ENCODE measurements at regions not wholly inside any gene's neighbourhood (a gene's known extent, or its start where the extent isn't known, plus 50 kb on each side); places are given as distances from the start of the nearest gene placed in this dataset.

DNA sequence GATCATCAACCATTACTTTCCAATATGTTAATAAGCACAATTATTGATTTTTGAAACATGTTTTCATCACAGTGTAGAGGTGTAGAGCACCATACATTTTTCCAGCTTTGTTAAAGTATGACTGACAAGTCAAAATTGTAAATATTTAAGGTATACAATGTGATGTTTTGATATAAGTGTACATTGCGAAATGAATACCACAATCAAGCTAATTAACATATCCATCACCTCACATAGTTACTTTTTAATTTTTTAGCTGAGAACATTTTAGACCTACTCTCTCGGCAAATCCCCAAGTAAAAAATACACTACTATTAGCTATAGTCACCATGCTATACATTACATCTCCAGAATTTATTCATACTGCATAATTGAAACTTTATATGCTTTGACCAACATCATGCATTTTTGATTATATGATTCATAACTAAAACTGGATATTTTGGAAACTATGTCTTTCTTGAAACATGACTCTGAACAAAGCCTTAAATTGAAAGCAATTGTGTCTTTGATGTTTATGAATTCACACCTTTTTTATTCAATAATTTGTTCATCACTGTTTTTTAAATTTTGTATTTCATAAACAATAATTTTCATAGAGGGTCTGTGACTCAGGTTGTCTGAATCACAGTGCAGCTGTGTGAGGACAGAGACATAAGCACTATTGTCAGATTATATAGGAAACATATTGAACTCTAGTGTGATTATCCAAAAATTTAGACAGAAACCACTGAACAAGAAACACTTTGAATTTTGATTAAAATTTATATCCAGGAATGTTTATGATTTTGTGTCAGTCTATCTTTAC lies 486.1 kb downstream of the SEMA3D start:
- H3K9me3 ChIP-seq (ENCODE audit: low read depth) = no peaks in the 10 kb centered on the region
- no peak overlapping the region for H3K27ac ChIP-seq
- Mint-ChIP-seq H3K36me3 (no peaks in the 10 kb centered on the region), H3K9me3 (peaks cover 3% of the 10 kb centered on the region), H3K27me3 (ENCODE audit: insufficient read depth, low read depth) (no peaks in the 10 kb centered on the region), H3K27ac (no peak overlapping the region), H3K4me1 (peaks cover 5% of the 10 kb centered on the region), H3K4me3 (no peak overlapping the region)
- H4K20me1 ChIP-seq (ENCODE audit: low read depth) = no peaks in the 10 kb centered on the region
- no peak for DNase-seq (ENCODE audit: low spot score)
- H3K79me2 ChIP-seq (ENCODE audit: low read depth) = no peaks in the 10 kb centered on the region
- H3K27me3 ChIP-seq = no peaks in the 10 kb centered on the region
- no peak overlapping the region for H3K4me3 ChIP-seq
- no peaks in the 10 kb centered on the region for H3K36me3 ChIP-seq
- H3K9ac ChIP-seq = no peak overlapping the region
- no peak for TF ChIP-seq EZH2phosphoT487 (IDR thresholded peaks at IDR 0.05)
- H3K4me1 ChIP-seq = no peaks in the 10 kb centered on the region
- no peak overlapping the region for H2AFZ ChIP-seq (replicated peaks)
- H3F3A ChIP-seq (ENCODE audit: low read depth) = no peaks in the 10 kb centered on the region
- H3K4me2 ChIP-seq = no peak overlapping the region

DNA sequence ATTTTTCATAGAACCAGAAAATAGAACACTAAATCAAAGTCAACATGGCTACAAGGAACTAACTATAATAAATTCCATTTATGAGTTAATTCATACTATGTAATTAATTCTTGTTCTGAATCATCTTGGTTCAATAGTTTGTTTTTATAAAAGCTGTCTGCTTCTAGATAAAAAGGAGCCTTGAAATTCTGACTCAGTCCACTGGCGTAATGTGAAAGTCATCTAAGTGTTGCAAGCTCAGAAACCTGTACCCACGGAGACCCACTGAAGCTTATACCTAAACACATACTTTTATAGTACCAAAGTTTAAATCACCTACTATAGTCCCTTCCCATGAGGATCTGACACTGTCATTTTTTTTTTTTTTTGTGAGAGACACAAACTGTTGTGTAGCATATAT lies 489.4 kb downstream of the SEMA3D start:
- H3F3A ChIP-seq (ENCODE audit: low read depth) = no peaks in the 10 kb centered on the region
- DNase-seq (ENCODE audit: low spot score) = no peak
- H3K27me3 ChIP-seq = no peaks in the 10 kb centered on the region
- H3K4me3 ChIP-seq = no peak overlapping the region
- Mint-ChIP-seq H3K36me3 (no peaks in the 10 kb centered on the region), H3K27me3 (ENCODE audit: insufficient read depth, low read depth) (no peaks in the 10 kb centered on the region), H3K9me3 (peaks cover 4% of the 10 kb centered on the region), H3K4me1 (peaks cover 5% of the 10 kb centered on the region), H3K27ac (no peak overlapping the region), H3K4me3 (no peak overlapping the region)
- no peak overlapping the region for H3K4me2 ChIP-seq
- TF ChIP-seq EZH2phosphoT487 (IDR thresholded peaks at IDR 0.05) (no peak), EZH2 (IDR thresholded peaks at IDR 0.05) (no peak)
- H3K27ac ChIP-seq = no peak overlapping the region
- H3K36me3 ChIP-seq = no peaks in the 10 kb centered on the region
- H2AFZ ChIP-seq (replicated peaks) = no peak overlapping the region
- H3K9me3 ChIP-seq (ENCODE audit: low read depth) = no peaks in the 10 kb centered on the region
- H4K20me1 ChIP-seq (ENCODE audit: low read depth) = no peaks in the 10 kb centered on the region
- H3K4me1 ChIP-seq = no peaks in the 10 kb centered on the region
- no peaks in the 10 kb centered on the region for H3K79me2 ChIP-seq (ENCODE audit: low read depth)
- H3K9ac ChIP-seq = no peak overlapping the region

DNA sequence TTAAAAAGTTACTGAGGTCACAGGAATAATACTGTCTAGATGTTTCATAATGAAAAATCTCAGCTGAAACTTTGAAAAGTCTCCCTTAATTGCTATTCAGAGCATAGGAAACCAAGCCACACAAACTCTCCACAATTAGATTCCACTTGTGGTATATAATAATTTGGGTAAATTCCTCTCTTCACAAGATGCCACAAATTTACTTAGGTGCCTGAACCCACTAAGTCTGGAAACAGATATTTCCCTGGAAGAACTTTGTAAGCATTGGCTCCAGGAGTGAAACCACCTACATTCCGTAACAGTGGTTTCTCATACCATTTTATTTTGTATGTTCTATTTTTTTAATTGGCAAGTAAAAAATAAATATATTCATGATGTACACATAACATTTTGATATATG lies 493.4 kb downstream of the SEMA3D start:
- Histone ChIP-seq H3K4me2 (no peak overlapping the region), H3F3A (ENCODE audit: low read depth) (no peaks in the 10 kb centered on the region), H2AFZ (replicated peaks) (no peak overlapping the region), H3K4me3 (no peak overlapping the region), H3K4me1 (no peaks in the 10 kb centered on the region), H3K9me3 (ENCODE audit: low read depth) (no peaks in the 10 kb centered on the region), H3K27ac (no peak overlapping the region), H3K79me2 (ENCODE audit: low read depth) (no peaks in the 10 kb centered on the region), H4K20me1 (ENCODE audit: low read depth) (no peaks in the 10 kb centered on the region), H3K27me3 (no peaks in the 10 kb centered on the region), H3K9ac (no peak overlapping the region), H3K36me3 (no peaks in the 10 kb centered on the region)
- Mint-ChIP-seq H3K36me3 (no peaks in the 10 kb centered on the region), H3K4me3 (no peak overlapping the region), H3K27me3 (ENCODE audit: insufficient read depth, low read depth) (no peaks in the 10 kb centered on the region), H3K9me3 (peaks cover 4% of the 10 kb centered on the region), H3K4me1 (no peaks in the 10 kb centered on the region), H3K27ac (no peak overlapping the region)
- TF ChIP-seq, protein P1, sequence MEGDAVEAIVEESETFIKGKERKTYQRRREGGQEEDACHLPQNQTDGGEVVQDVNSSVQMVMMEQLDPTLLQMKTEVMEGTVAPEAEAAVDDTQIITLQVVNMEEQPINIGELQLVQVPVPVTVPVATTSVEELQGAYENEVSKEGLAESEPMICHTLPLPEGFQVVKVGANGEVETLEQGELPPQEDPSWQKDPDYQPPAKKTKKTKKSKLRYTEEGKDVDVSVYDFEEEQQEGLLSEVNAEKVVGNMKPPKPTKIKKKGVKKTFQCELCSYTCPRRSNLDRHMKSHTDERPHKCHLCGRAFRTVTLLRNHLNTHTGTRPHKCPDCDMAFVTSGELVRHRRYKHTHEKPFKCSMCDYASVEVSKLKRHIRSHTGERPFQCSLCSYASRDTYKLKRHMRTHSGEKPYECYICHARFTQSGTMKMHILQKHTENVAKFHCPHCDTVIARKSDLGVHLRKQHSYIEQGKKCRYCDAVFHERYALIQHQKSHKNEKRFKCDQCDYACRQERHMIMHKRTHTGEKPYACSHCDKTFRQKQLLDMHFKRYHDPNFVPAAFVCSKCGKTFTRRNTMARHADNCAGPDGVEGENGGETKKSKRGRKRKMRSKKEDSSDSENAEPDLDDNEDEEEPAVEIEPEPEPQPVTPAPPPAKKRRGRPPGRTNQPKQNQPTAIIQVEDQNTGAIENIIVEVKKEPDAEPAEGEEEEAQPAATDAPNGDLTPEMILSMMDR (IDR thresholded peaks at IDR 0.05) = no peak
- TF ChIP-seq EZH2phosphoT487 (IDR thresholded peaks at IDR 0.05) (no peak), EZH2 (IDR thresholded peaks at IDR 0.05) (no peak)
- no peak for DNase-seq (ENCODE audit: low spot score)

DNA sequence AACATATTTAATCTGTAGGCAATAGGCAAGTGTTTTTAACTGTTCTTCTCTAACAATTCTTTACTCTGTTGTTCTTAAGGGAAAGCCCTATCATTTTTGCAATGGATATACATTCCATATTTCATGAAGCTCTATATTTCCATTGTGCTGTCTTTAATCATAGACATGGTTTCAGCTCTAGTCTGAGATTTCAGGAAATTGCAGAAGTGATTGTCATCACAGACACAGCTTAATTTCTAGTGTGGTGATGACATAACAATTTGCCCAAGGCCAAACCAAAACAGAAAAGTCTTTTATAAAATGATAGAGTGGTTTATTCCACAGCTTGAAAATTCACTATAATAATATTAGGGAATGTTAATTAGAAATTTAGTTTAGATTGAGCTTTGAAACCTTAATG lies 494.1 kb upstream of the SEMA3A start:
- no peaks in the 10 kb centered on the region for H3F3A ChIP-seq (ENCODE audit: low read depth)
- Mint-ChIP-seq H3K27me3 (ENCODE audit: insufficient read depth, low read depth) (no peaks in the 10 kb centered on the region), H3K27ac (no peak overlapping the region), H3K4me3 (no peak overlapping the region), H3K9me3 (no peaks in the 10 kb centered on the region), H3K4me1 (no peaks in the 10 kb centered on the region), H3K36me3 (no peaks in the 10 kb centered on the region)
- no peaks in the 10 kb centered on the region for H4K20me1 ChIP-seq (ENCODE audit: low read depth)
- H3K27me3 ChIP-seq = no peaks in the 10 kb centered on the region
- TF ChIP-seq, protein P1 (IDR thresholded peaks at IDR 0.05) = no peak
- TF ChIP-seq EZH2phosphoT487 (IDR thresholded peaks at IDR 0.05) = no peak
- no peak for TF ChIP-seq EZH2 (IDR thresholded peaks at IDR 0.05)
- no peak overlapping the region for H3K4me2 ChIP-seq
- H2AFZ ChIP-seq (replicated peaks) = no peak overlapping the region
- no peak for DNase-seq (ENCODE audit: low spot score)
- no peaks in the 10 kb centered on the region for H3K9me3 ChIP-seq (ENCODE audit: low read depth)
- H3K79me2 ChIP-seq (ENCODE audit: low read depth) = no peaks in the 10 kb centered on the region
- no peak overlapping the region for H3K27ac ChIP-seq
- H3K9ac ChIP-seq = no peak overlapping the region
- H3K36me3 ChIP-seq = no peaks in the 10 kb centered on the region
- no peak overlapping the region for H3K4me3 ChIP-seq
- H3K4me1 ChIP-seq = no peaks in the 10 kb centered on the region

All from neural progenitor cell (in vitro differentiated cells).